K562 (cell line): ENCODE measurements at regions not wholly inside any gene's neighbourhood (a gene's known extent, or its start where the extent isn't known, plus 50 kb on each side); places are given as distances from the start of the nearest gene placed in this dataset.

Experiments
- ATAC-seq: fragments of 200-7000 bp; cut with Tn5 transposase; 3 replicates; pipeline ENCODE4 v1.9.1; 2020; ENCODE audit warnings: moderate library complexity
- BruUV-seq: library from RNA; stranded (reverse); fragments of 400-500 nt; replicated peaks from 2 replicates; lab custom pipeline; 2021; lab: Mats Ljungman, UMichigan
- CTCF ChIA-PET: fragments of 300-600 bp; formaldehyde crosslinking; extraction: SDS; loops from one replicate; lab custom pipeline; 2021; ENCODE audit warnings: low intra/inter-chr PET ratio; lab: Yijun Ruan, JAX
- POLR2A ChIA-PET: fragments of 300-600, 350-650 bp; sonication (Branson Sonifier 250); formaldehyde crosslinking; extraction: SDS; loops from one replicate; lab custom pipeline; 2021; ENCODE audit warnings: antibody characterized with exemption, inconsistent platforms; lab: Yijun Ruan, JAX
- DNase-seq, 4 experiments: peaks; one replicate each; pipeline versions ENCODE4 v3.0.0 to v3.0.0-alpha.2; 2011 to 2018; ENCODE audit warnings: low spot score in 3 of 4, mixed read lengths in 3 of 4; ENCODE audit errors: extremely low read depth in 1 of 4
- FAIRE-seq: peaks from 2 replicates; lab custom pipeline; 2011; peaks lifted over from hg19 to GRCh38; lab: Jason Lieb, UNC
- H2AFZ ChIP-seq: 2 replicates; pipeline ENCODE4 v1.6.0; 2011; ENCODE audit warnings: low read depth, low read length, control low read depth, inconsistent platforms
- H3K27ac ChIP-seq: fragments of 200-600 bp; 3 replicates; pipeline ENCODE4 v1.8.0; 2011; ENCODE audit warnings: low read depth, mild to moderate bottlenecking, control low read depth, inconsistent platforms, low read length, moderate library complexity, mixed read lengths; ENCODE audit errors: extremely low read depth
- H3K27me3 ChIP-seq, 2 experiments: fragments of 300-600 bp in 1 of 2; 2 replicates in 1 of 2; 3 replicates in 1 of 2; pipeline versions ENCODE4 v1.6.0 to v1.8.0; 2011; ENCODE audit warnings: inconsistent platforms in 2 of 2, low read length in 2 of 2, mild to moderate bottlenecking in 1 of 2, mixed read lengths in 1 of 2, moderate library complexity in 1 of 2; ENCODE audit not compliant: control insufficient read depth in 2 of 2, insufficient read depth in 2 of 2
- H3K36me3 ChIP-seq: fragments of 300-600 bp; 3 replicates; pipeline ENCODE4 v1.8.0; 2011; ENCODE audit warnings: mild to moderate bottlenecking, low read length, inconsistent platforms; ENCODE audit not compliant: control insufficient read depth, insufficient read depth
- H3K4me1 ChIP-seq, 2 experiments: fragments of 200-600 bp in 1 of 2; replicated peaks in 1 of 2; 2 replicates in 1 of 2; 3 replicates in 1 of 2; pipeline versions ENCODE4 v1.5.1 to v1.8.0; 2011; ENCODE audit warnings: inconsistent platforms in 2 of 2, low read length in 2 of 2, mild to moderate bottlenecking in 1 of 2, mixed read lengths in 1 of 2, moderate library complexity in 1 of 2; ENCODE audit not compliant: control insufficient read depth in 2 of 2, insufficient read depth in 2 of 2
- H3K4me2 ChIP-seq: 2 replicates; pipeline ENCODE4 v1.6.1; 2011; ENCODE audit warnings: low read length, control low read depth, inconsistent platforms, mixed read lengths; ENCODE audit not compliant: insufficient read depth
- H3K4me3 ChIP-seq: fragments of 200-600 bp; sonication (generic), shearing (Covaris generic); 2 replicates; pipeline ENCODE4 v1.5.1; 2016; ENCODE audit warnings: control low read depth, inconsistent platforms
- H3K79me2 ChIP-seq: fragments of 200-600 bp; 3 replicates; pipeline ENCODE4 v1.8.0; 2011; ENCODE audit warnings: low read length, inconsistent platforms; ENCODE audit not compliant: control insufficient read depth, insufficient read depth
- H3K9ac ChIP-seq, 2 experiments: 2 replicates each; pipeline versions ENCODE4 v1.6.0 to v1.6.1; 2011; ENCODE audit warnings: low read depth in 2 of 2, low read length in 2 of 2, control low read depth in 1 of 2, inconsistent platforms in 1 of 2, mild to moderate bottlenecking in 1 of 2, mixed read lengths in 1 of 2; ENCODE audit not compliant: insufficient read depth in 1 of 2
- H3K9me1 ChIP-seq: one replicate; pipeline ENCODE4 v1.6.0; 2011; ENCODE audit warnings: inconsistent platforms, mild to moderate bottlenecking, low read length, moderate library complexity; ENCODE audit not compliant: control insufficient read depth, insufficient read depth
- H3K9me3 ChIP-seq: replicated peaks from 2 replicates; pipeline ENCODE4 v1.5.1; 2011; ENCODE audit warnings: low read depth, low read length, inconsistent platforms; ENCODE audit not compliant: control insufficient read depth, insufficient read depth
- H4K20me1 ChIP-seq: replicated peaks from 2 replicates; pipeline ENCODE4 v1.6.1; 2011; ENCODE audit warnings: low read length, inconsistent platforms, mixed read lengths; ENCODE audit not compliant: control insufficient read depth, insufficient read depth
- CCAR2 ChIP-seq: fragments of 200-400 bp; formaldehyde crosslinking; IDR thresholded peaks from 2 replicates; pipeline ENCODE4 v1.6.1; 2017; ENCODE audit warnings: mild to moderate bottlenecking, low read depth, low read length
- DIDO1 ChIP-seq: fragments of 450-650 bp; IDR thresholded peaks from 2 replicates; pipeline ENCODE4 v1.6.1; 2016; ENCODE audit warnings: low read depth, missing biosample characterization, missing genetic modification characterization
- HEY1 ChIP-seq: fragments of 250-450 bp; sonication (Bioruptor Pico); IDR thresholded peaks from 2 replicates; pipeline ENCODE4 v1.5.0; 2020; ENCODE audit warnings: mild to moderate bottlenecking, moderate library complexity, borderline replicate concordance
- KDM5B ChIP-seq: fragments of 200-600 bp; sonication (generic); IDR thresholded peaks from 2 replicates; pipeline ENCODE4 v1.6.1; 2012; ENCODE audit warnings: low read depth, mild to moderate bottlenecking, moderate library complexity, low read length, control low read depth, inconsistent platforms; ENCODE audit not compliant: insufficient replicate concordance
- MECOM ChIP-seq: fragments of 250-450 bp; sonication (Bioruptor Pico); IDR thresholded peaks from 2 replicates; pipeline ENCODE4 v1.8.0; 2022; ENCODE audit warnings: inconsistent platforms
- STAT5A ChIP-seq: IDR thresholded peaks from 2 replicates; pipeline ENCODE4 v1.6.1; 2012; ENCODE audit warnings: low read length, inconsistent platforms, borderline replicate concordance
- ZNF347 ChIP-seq: fragments of 450-650 bp; formaldehyde crosslinking; IDR thresholded peaks from 2 replicates; pipeline ENCODE4 v1.4.0; 2020; ENCODE audit warnings: low read depth, mild to moderate bottlenecking, moderate library complexity
- ZNF436 ChIP-seq: fragments of 250-450, 450-650 bp; sonication (Bioruptor Pico); formaldehyde crosslinking; IDR thresholded peaks from 2 replicates; pipeline ENCODE4 v1.7.0; 2020; ENCODE audit warnings: mild to moderate bottlenecking
- ZNF57 ChIP-seq: fragments of 450-650 bp; formaldehyde crosslinking; IDR thresholded peaks from 2 replicates; pipeline ENCODE4 v1.4.0; 2020; ENCODE audit warnings: mild to moderate bottlenecking, moderate library complexity
- WGBS: fragments of 100-300 bp; shearing (Covaris generic); methylation state at CpG from one replicate; pipeline ENCODE4 v1.1.6; 2016; ENCODE audit warnings: low coverage, mixed read lengths; ENCODE audit not compliant: insufficient coverage; ENCODE audit errors: missing lambda C conversion rate; 5-methylcytosine and 5-hydroxymethylcytosine counted together
- in situ Hi-C: fragments of 300-500 bp; cut with MboI; formaldehyde crosslinking; loops from 4 replicates; pipeline ENCODE4 v1.15.0; 2018; ENCODE audit warnings: inconsistent platforms, mixed read lengths
- intact Hi-C: fragments of 100-400 bp; cut with micrococcal nuclease; formaldehyde crosslinking; loops from 2 replicates; pipeline ENCODE4 v1.14.2; 2022

GRCh38 chr4:123802082-123802645 lies 405.6 kb downstream of the SPRY1 start:
- in situ Hi-C loops: no loop called here
- BruUV-seq: no TSS peak
- CTCF ChIA-PET: no interaction called here
- DNase-seq (no peak), ATAC-seq (no peak), FAIRE-seq (no peak)
- no peaks in the 10 kb centered on the region for H3K36me3 ChIP-seq
- no peaks in the 10 kb centered on the region for H4K20me1 ChIP-seq
- no peak overlapping the region for H3K27ac ChIP-seq
- WGBS: 0% methylated on average over 4 of the region's 4 CpGs
- H3K4me3 ChIP-seq: no peak overlapping the region
- no peaks in the 10 kb centered on the region for H3K9me3 ChIP-seq
- no peaks in the 10 kb centered on the region for H3K4me1 ChIP-seq
- no peak overlapping the region for H2AFZ ChIP-seq
- intact Hi-C loops: no loop called here
- H3K27me3 ChIP-seq: no peaks in the 10 kb centered on the region
- no peaks in the 10 kb centered on the region for H3K79me2 ChIP-seq
- TF ChIP-seq STAT5A (no peak), MECOM (CRISPR knock-in tag) (no peak), CCAR2 (no peak), HEY1 (CRISPR knock-in tag) (no peak), ZNF347 (CRISPR knock-in tag) (no peak), DIDO1 (tag) (no peak), KDM5B (no peak), ZNF57 (no peak), ZNF436 (CRISPR knock-in tag) (no peak)
- POLR2A ChIA-PET: no interaction called here
- no peak overlapping the region for H3K9ac ChIP-seq
- no peaks in the 10 kb centered on the region for H3K9me1 ChIP-seq
- H3K4me2 ChIP-seq: no peak overlapping the region
